SU-DHL-6 (cell line): ENCODE measurements at regions not wholly inside any gene's neighbourhood (a gene's known extent, or its start where the extent isn't known, plus 50 kb on each side); places are given as distances from the start of the nearest gene placed in this dataset.
"Not testable (repeated sequence)": the region's sequence is repeated elsewhere in the genome, so short reads cannot be mapped to it uniquely, and the experiment has no call there.

Experiments
- EZH2phosphoT487 ChIP-seq: fragments of 200-600 bp; sonication (generic), shearing (Covaris generic); conservative IDR thresholded peaks from 2 replicates; pipeline ENCODE4 v1.6.1; 2018; ENCODE audit warnings: mild to moderate bottlenecking, antibody characterized with exemption, low read length, moderate library complexity, mixed read lengths
- TF ChIP-seq, protein P1 (sequence below): fragments of 200-600 bp; sonication (generic); IDR thresholded peaks from one replicate; pipeline ENCODE4 v1.5.1; 2017; ENCODE audit warnings: antibody characterized with exemption, mild to moderate bottlenecking, low read length, moderate library complexity; ENCODE audit not compliant: insufficient read depth, poor library complexity, severe bottlenecking

DNA sequence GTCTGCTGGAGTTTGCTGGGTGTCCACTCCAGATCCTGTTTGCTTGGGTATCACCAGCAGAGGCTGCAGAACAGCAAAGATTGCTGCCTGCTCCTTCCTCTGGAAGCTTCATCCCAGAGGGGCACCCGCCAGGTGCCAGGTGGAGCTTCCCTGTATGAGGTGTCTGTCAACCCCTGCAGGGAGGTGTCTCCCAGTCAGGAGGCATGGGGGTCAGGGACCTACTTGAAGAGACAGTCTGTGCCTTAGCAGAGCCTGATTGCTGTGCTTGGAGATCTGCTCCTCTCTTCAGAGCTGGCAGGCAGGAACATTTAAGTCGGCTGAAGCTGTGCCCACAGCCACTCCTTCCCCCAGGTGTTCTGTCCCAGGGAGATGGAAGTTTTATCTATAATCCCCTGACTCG lies 376.8 kb upstream of the POU1F1 start:
- TF ChIP-seq, protein P1, sequence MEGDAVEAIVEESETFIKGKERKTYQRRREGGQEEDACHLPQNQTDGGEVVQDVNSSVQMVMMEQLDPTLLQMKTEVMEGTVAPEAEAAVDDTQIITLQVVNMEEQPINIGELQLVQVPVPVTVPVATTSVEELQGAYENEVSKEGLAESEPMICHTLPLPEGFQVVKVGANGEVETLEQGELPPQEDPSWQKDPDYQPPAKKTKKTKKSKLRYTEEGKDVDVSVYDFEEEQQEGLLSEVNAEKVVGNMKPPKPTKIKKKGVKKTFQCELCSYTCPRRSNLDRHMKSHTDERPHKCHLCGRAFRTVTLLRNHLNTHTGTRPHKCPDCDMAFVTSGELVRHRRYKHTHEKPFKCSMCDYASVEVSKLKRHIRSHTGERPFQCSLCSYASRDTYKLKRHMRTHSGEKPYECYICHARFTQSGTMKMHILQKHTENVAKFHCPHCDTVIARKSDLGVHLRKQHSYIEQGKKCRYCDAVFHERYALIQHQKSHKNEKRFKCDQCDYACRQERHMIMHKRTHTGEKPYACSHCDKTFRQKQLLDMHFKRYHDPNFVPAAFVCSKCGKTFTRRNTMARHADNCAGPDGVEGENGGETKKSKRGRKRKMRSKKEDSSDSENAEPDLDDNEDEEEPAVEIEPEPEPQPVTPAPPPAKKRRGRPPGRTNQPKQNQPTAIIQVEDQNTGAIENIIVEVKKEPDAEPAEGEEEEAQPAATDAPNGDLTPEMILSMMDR: not testable (repeated sequence)
- not testable (repeated sequence) for TF ChIP-seq EZH2phosphoT487
